Epithelial cell of proximal tubule (primary cell): ENCODE measurements at regions not wholly inside any gene's neighbourhood (a gene's known extent, or its start where the extent isn't known, plus 50 kb on each side); places are given as distances from the start of the nearest gene placed in this dataset.
"Not testable (repeated sequence)": the region's sequence is repeated elsewhere in the genome, so short reads cannot be mapped to it uniquely, and the experiment has no call there.

Experiments
- DNase-seq: peaks from one replicate; pipeline ENCODE4 v3.0.0-alpha.2; 2011; ENCODE audit warnings: low read depth
- H3K4me3 ChIP-seq: 2 replicates; pipeline ENCODE4 v1.5.1; 2011; ENCODE audit warnings: low read depth, mild to moderate bottlenecking, low read length
- CTCF ChIP-seq: conservative IDR thresholded peaks from 2 replicates; pipeline ENCODE4 v1.5.1; 2012; ENCODE audit warnings: low read depth, mild to moderate bottlenecking, low read length

GRCh38 chr9:63762230-63762629 is 1522.8 kb downstream of the FOXD4L5 start:
- not testable (repeated sequence) for DNase-seq, H3K4me3 ChIP-seq

DNA sequence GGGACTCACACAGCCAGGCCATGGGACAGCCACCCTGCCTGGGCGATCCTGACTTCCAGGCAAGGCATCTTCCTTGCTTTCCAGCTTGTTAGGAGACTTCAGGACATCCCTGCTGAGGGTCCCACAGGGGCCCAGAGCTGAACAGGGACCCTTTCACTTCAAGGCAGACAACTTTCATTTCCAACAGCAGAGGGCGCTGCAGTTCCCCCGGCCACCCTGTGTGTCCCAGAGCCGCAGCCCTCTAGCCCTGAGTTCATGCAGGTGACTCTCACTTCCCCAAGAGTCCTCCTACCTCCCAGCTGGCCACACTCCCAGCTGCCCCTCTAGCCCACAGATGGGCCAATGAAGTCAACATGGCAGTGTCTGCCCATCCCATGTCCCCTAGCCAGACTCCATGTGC is 1556.0 kb downstream of the FOXD4L5 start:
- DNase-seq, H3K4me3 ChIP-seq: not testable (repeated sequence)

- H3K4me3 ChIP-seq: no peak overlapping the region
- TF ChIP-seq CTCF: no peak
- DNase-seq: no peak
Observed at GRCh38 chr9:63728287-63728686, 1556.7 kb downstream of the FOXD4L5 start.

DNA sequence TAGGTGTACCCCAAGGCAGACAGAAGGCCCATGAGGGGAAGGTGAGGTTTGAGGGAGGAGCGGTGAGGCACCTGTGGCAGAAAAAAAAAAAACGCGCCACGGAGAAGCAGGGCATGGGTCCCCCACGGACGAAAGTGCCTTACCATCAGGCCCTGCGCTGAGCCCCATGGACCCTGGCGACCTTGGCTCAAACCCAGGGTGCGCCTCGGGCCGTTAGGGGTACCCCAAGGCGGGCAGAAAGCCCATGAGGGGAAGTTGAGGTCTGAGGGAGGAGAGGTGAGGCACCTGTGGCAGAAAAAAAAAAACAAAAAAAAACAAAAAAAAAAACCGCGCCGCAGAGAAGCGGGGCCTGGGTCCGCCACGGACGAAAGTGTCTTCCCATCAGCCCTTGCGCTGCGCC is 1576.7 kb downstream of the FOXD4L5 start:
- H3K4me3 ChIP-seq, DNase-seq: not testable (repeated sequence)

DNA sequence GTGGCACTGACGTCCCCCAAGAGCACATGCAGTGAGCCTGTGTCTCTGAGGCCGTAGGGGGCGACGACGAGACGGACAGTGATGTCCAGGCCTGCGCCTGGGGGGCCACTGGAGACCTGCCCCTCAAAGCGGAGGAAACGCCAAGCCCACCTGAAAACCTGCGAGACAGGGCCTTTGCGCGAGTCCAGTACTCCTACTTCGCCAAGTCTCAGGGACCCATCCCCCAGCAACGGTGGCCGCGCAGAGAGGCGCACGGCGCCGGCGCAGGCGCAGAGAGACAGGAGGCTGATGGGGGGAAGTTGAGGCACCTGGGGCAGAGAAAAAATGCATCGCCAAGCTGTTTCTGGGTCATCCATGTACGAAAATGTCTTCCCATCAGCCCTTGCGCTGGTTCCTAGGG is 1580.6 kb downstream of the FOXD4L5 start:
- DNase-seq, H3K4me3 ChIP-seq: not testable (repeated sequence)

GRCh38 chr9:63703670-63704069 is 1581.3 kb downstream of the FOXD4L5 start:
- not testable (repeated sequence) for DNase-seq
- peak overlapping the region; percentile 31 for H3K4me3 ChIP-seq

GRCh38 chr9:63703138-63703665 is 1581.8 kb downstream of the FOXD4L5 start:
- DNase-seq: not testable (repeated sequence)
- H3K4me3 ChIP-seq: peak overlapping the region; percentile 31
